HPDE6-E6E7 (cell line): ENCODE measurements at regions not wholly inside any gene's neighbourhood (a gene's known extent, or its start where the extent isn't known, plus 50 kb on each side); places are given as distances from the start of the nearest gene placed in this dataset.
A peak's percentile ranks its signal among the peaks of the same experiment; 100 is the strongest.
"Not testable (repeated sequence)": the region's sequence is repeated elsewhere in the genome, so short reads cannot be mapped to it uniquely, and the experiment has no call there.

ENCODE experiments used
- DNase-seq: peaks from one replicate; pipeline ENCODE4 v3.0.0; 2011; ENCODE audit warnings: missing footprints; ENCODE audit errors: extremely low spot score

DNA sequence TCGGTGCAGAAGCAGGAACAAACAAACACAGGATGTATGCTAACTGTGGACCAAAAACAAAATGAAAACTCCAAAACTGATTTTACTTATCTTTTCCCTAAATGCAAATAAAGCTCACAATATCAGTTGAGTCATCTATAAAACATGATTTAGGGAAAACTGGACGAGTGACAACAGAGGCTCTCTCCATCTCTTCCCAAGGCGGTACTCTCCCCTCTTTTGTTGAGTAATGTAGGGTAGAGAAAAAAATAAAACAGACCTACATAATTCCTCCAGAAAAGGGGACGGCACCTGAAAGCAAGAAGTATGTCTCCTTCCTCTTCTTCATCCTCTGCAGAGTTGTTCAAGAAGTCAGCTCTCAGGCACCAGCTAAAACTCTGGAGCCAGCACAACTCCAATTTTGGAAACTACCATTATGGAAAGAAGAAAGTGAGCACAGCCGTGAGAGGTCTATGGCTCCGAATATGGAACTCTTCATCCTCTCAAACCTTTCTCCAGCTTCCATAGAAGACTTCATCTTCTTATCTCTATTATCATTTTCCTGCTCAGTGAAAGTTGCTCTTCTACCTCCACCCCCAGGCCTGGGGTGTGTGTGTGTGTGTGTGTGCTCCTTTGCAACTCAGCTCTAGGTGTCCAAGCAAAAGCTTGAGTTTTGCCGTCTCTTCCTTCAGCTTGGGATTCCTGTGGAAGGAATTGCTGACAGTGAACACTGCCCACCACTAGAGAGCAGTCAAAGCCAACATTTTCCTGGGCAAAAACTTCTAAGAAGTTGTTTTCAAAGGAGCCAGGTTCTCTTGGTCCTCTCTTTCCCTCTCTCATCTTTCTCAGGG is 155.4 kb downstream of the DIO2 start:
- DNase-seq = peak; percentile 35

DNA sequence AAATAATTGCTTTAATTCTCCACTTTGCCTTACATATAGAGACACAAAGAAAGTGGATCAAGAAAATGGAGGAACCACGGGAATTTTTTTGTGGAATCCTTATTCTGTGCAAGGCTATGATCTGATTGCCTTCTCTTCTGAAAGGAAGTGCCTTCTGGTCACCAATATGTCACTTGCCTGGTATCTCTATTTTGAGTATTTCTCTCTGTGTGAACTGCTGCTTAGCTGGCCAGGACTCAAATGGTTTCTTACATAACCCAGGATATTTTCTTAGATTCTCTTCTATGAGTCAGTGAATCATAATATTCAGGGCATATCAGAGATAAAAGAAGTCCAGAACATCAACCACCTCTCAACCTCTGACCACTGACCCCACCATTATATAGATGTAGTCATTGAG is 156.1 kb downstream of the DIO2 start:
- no peak for DNase-seq

DNA sequence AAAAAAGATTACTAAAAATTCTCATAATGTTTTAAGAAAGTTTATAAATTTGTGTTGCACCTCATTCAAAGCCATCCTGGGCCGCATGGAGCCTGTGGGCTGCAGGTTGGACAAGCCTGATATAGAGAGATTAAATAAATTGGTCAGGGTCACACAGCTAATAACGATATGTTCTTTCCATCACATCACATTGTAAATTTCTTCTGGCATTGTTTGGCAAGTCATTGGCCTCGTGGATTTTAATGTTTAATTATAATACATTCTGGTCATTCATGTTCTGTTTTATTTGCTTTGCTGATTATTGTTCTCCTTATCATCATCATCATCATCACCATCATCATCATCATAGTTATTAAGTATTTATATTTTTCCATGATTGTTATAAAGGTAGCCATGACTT is 157.3 kb downstream of the DIO2 start:
- no peak for DNase-seq

DNA sequence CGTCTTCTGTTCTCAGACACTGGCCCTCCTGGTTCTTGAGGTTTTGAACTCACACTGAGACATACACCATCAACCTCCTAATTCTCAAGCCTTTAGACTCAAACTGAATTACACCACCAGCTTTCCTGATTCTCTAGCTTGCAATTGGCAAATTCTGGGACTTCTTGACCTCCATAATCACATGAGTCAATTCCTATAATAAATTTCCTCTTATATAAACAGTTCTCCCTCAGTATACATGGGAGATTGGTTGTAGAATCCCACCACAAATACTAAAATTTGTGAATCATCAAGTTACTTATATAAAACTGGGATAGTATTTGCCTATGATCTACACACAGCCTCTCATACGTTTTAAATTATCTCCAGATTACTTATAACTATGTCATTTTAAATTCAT is 162.2 kb downstream of the DIO2 start:
- no peak for DNase-seq

DNA sequence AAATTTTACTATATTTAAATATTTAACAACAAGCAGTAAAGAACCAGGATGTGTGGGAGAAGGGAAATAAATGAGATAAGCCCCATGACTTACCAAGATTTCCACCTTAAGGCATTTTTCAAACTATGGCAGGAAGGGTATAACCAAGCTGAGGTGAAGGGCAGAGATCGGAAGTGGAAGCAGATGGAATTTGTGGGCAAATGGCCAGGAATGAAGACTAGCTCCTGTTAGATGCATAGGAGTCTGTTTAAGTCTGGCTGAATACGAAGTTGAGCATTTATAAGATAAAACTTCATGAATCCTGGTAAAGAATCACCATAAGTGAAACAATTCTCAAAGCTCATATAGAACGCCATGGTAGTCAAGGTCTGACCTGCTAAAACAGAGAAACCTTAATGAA is 163.5 kb downstream of the DIO2 start:
- DNase-seq = no peak

DNA sequence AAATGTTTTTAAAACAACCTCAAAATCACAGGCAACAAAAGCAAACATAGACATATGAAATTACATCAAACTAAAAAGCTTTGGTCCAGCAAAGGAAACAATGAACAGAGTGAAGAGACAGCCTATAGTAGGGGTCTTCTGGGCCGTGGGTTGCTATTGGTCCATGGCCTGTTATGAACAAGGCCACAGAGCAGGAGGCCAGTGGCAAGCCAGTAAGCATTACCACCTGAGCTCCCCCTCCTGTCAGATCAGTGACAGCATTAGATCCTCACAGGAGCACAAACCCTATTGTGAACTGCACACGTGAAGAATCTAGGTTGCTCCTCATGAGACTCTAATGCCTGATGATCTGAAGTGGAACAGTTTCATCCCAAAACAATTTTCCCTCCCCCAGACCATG is 174.0 kb downstream of the DIO2 start:
- DNase-seq = no peak

DNA sequence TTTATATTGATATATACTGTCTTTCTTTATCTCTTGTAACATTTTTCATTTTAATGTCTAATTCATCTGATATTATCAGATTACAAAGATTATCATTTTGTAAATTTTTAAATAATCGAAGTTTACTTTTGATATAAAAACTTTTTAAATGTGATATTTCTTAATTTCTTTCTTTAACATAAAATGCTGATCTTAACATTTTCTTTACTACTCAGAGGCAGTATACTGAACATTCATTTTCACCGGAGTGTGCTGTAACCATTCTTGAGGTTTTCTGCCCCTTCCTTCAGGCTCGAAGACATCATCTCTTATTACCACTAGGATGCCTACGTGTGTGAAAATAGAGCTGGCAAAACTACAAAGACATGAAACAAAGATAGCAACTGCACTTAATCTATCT is 186.9 kb downstream of the DIO2 start:
- no peak for DNase-seq

DNA sequence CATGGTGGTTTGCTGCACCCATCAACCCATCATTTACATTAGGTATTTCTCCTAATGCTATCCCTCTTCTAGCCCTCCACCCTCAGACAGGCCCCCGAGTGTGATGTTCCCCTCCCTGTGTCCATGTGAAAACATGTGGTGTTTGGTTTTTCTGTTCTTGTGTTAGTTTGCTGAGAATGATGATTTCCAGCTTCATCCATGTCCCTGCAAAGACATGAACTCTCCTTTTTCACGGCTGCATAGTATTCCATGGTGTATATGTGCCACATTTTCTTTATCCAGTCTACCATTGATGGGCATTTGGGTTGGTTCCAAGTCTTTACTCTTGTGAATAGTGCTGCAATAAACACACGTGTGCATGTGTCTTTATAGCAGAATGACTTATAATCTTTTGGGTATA is 192.8 kb downstream of the DIO2 start:
- DNase-seq = not testable (repeated sequence)

DNA sequence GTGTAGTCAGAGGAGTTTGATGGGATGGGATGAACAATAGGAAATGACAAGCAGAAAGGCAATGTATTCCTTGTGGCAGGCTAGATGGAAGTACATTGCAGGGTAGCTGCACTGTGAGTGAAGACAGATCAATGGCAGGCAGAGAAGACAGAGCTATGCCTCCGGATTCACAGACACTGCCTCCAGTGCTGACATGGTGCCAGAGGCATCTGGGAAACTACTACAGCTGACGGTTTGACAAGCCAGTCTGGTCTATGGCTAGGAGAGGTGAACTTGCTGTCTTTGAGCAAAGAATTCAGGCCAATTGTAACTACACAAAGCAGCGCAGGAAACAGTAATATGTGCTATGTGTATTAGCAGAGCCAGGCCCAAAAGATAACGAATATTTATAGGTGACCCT is 193.5 kb downstream of the DIO2 start:
- no peak for DNase-seq

DNA sequence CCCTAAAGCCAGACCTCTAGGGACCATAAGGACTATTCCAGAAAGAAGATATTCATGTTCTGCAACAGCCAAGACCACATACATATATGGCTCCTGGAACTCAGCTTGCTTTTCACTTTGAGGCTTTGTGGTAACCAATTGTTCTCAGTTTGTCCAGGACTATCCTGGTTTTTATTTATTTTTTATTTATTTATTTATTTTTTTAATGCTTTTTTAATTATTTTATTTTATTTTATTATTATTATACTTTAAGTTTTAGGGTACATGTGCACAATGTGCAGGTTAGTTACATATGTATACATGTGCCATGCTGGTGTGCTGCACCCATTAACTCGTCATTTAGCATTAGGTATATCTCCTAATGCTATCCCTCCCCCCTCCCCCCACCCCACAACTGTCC is 201.1 kb downstream of the DIO2 start:
- DNase-seq = not testable (repeated sequence)

DNA sequence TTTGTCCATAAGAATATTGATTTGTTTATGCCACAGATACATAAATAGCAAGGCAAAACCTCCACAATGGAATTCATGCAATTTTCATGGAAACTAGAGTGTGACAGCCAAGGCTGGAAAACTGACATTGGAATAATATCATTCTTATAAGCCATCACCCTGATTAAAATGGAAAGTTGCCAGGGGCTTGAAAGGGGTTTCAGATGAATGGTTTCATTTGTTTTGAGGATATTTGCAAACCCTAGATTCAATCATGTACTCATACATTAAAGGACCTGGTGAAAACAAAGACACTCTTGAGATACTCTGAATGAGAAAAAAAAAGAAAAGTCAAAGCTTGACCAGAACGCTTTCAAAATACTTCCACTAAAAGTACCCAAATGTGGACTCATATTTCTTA is 205.7 kb downstream of the DIO2 start:
- DNase-seq = no peak

DNA sequence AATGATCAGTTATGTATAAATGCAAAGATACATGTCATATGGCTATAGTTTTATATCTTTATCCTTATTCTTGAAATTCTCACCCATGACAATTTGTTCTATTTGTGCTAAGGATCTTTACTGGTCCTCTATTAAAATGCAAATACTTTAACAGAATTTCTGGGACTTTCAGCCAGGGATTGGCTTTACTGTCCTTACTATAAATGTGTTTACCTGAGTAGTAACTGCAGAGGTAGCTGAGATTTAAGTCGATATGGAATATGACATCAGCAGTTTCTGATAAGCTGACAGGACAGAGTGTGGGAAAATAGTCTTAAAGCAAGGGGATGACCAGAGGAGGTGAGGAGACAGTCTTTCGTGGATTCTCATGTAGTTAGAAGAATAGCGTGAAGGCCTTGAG is 206.4 kb downstream of the DIO2 start:
- DNase-seq = no peak

DNA sequence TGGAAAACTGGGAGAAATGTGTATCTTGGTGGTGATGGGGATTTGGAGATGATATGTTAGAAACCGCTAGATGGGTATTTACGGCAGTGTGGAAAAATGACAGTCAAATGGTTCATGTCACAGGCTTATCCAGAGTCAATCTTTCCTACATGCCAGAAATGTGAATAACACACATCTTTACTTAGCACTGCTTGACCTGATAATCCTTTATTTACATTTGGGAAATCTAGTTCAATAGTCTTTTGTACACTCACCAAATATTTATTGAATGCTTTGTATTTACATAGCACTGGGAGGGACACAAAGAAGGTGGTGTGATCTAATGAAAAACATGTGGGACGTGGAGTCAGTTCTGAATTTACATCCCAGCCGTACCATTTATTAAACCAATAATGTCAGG is 208.2 kb downstream of the DIO2 start:
- no peak for DNase-seq

DNA sequence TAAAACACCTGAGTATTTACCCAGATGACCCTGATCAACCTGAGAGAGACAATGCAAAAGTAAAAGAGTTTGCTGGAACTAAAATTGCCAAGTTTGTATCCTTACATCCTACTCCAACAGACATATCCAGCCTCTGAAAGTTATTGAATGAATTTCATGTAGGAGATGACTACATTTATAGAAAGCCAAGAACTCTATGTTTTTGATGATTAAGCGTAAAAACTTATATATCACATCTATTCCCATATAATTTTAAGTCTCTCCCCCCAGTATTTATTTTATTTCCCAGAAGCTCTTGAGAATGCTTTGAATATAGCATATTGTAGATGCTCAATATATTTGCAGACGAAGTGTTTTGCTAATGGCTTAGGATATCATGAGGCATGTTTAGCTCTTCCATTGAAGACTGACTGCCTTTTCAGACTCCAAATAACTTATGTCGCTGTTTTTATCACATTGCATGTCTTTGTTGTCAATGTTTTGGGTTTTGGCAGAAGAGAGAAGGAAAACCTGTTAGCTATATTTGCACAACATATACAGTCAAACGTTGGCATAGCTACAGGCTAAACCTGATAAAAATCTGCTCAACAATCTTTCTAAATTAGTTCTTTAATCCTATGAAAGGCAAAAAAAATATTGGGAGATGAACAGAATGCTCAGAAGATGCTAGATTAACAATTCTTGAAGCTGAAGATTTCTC is 213.6 kb downstream of the DIO2 start:
- DNase-seq = no peak

DNA sequence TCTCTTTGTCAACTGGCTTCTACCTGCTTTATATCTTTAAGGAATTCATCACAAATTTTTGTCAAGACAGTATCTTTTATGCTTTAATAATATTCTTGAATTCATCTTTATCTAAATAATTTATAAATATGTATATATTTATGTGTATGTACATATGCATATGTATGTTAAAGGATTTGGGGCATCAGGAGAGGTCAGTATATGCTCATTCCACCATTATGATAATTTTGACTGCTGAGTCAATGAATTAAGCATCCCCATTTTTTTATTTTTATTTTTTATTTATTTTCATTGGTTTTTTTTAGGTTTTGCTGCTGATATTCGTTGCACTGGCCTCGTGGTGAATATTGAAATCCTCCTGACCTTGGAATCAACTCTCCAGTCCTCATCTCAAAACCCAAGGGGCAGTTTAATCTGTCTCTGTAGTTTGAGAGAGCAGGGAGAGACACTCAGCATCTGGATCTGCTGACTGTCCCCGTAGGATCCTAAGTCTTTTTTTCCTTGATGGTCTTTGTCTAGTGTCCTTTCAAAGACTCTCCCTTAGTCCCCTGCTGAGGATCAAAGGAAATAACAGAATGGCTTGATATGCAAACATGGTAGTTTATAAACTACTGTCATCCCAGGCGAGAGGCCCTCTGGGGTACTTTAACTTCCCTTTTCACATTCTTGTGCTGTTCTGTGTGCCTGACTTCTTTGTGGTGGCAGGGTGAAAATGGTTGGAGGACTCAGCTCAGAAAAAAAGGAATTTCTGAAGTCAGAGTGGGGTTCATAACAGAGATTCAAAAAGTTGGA is 218.7 kb downstream of the DIO2 start:
- no peak for DNase-seq

DNA sequence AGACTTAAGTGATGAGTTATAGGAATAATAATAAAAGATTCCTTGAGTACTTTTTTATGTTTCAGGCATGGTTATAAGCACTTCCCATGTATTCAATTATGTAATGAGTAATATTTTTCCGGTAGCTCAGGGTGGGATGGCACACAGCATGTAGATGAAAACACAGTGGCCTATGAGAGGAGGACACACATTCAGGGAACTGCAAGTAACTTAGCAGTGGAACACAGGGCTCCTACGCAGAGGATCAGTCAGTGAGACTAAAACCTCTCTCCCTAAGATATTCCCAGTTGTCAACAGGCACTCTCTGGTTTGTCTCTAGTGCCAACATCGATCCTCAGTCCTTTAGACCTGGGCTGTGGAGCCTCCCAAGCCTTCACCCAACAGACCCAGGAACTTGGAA is 219.4 kb downstream of the DIO2 start:
- no peak for DNase-seq

DNA sequence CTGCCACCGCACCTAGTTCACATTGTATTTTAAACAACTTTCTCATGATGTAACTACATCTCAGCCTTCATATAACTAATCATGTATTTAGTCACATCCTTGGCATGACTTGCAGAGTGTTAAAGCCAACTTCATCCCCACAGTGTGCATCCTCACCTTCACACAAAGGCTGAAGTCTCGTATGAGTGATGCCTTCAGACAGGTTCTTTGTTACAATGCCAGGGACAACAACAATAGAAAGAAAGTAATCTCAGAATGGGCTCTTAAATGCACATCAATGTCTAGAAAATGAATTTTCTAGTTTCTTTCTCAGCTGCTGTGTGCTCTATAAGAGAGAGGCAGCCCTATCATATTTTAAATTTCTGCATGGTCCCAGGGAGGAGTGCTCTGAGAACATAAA is 221.3 kb downstream of the DIO2 start:
- no peak for DNase-seq

DNA sequence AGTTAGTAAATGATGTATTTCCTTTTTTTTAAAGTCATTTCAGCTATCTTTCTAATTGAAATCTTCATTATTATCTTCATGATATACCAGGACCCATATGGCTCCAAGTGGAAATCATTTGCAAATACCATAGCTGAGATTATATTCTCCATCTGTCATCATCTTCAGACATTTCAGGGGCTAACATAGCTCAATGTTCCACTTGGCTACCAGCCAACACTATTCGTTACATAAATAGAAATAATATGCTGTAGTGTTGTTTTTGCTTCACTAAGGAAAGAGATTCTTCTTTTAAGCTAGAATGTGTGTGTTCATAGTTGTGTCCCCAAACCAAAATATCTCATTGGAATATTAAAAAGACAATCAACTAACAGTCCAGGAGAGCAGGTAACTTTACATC is 225.1 kb downstream of the DIO2 start:
- DNase-seq = no peak

DNA sequence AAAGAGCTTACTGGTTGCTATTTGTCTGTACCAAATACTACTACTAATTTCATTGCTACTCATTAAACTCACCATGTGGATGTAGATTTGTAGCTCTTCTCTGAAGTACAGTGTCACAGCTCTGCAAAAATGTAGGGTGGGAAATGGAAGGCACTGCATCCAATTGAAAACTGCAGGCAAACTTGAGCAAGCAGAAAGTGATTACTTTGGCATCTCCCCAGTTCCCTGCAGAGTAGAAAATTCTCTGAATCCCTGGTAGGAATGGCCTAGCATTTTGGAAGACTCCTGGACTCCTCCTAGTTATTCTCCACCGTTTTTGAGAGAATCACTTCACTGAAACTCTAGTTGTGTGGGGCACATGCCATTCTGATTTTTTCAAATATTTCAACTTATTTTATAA is 239.1 kb downstream of the DIO2 start:
- no peak for DNase-seq

DNA sequence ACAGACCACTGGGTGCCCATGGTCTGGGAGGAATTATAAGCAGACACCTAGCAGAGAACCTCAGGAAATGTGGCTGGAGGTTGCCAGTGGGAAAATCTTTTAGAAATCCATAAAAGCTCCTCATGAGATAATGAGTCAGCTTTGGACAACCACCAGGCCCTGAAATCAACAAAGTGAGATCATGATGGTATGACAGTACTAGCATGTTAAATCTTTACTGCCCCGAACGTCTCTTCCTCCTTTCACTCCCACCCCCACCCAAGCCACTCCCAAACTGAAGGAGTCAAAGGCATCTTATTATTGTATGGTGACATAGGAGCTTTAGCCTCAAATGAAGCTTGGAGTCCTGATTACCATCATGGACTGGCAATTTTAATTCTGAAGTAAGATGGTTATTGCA is 240.0 kb downstream of the DIO2 start:
- no peak for DNase-seq

DNA sequence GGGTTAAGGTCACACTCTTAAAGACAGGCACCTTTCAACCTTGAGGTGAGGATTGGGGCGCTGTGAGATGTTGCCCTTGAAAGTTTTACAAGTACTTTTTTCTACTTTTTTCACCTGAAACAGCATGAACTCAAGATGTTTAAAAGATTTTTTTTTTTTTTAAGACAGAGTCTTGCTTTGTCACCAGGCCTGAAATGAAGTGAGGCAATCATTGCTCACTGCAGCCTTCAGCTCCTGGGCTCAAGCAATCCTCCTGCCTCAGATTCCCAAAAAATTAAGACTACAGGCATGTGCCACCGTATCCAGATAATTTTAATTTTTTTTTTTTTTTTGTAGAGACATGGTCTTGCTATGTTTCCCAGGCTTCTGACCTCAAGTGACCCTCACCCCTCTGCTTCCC is 243.9 kb downstream of the DIO2 start:
- DNase-seq = no peak

DNA sequence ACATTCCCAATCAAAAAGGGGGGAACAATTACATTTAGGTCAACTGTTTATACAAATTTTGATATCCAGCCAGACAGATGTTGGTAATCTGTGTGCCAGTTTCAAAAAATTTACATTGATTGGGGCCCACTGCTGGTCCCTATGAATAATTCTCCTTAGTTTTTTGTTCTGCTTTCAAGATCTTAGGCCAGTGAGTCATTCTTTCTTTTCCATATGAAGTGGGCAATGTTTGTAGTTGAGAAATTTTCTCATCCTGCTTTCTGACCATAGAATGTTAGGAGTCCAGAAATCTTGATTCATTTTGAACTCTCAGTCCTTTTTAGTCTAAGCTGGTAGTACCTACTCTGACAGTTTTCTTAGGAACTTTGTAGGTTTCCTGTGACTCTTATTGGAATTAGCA is 244.3 kb downstream of the DIO2 start:
- DNase-seq = no peak

DNA sequence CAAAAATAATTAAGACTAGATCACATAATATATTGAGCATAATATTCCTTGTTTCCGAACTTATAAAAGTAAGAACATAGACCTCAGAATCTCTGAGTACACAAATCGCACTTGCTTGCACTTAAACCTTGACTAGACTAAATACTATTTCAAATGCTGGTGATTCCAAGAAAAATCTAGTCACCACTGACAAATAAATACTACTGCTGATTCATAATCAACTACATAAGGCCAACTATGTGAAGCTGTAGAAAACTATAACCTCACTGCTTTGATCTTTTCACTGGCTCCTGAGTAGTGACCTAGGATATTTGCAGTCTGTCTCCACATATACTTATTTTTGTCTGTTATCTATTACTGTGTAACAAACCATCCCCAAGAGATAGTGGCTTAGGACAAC is 245.4 kb downstream of the DIO2 start:
- no peak for DNase-seq
